ENCODE measurements at regions not wholly inside any gene's neighbourhood (a gene's known extent, or its start where the extent isn't known, plus 50 kb on each side); places are given as distances from the start of the nearest gene placed in this dataset.

- TF ChIP-seq CTCF (IDR thresholded peaks at IDR 0.05): no peak
- TF ChIP-seq POLR2A (IDR thresholded peaks at IDR 0.05): no peak
Measured at GRCh38 chr10:3225561-3225960, 53.0 kb upstream of the PITRM1 start.
